Activated CD4-positive, alpha-beta T cell treated with anti-CD3 and anti-CD28 coated beads, Interleukin-2, amount 10 ng/mL, durations not matched to agents 7 days and 5 days (primary cell): ENCODE measurements at regions not wholly inside any gene's neighbourhood (a gene's known extent, or its start where the extent isn't known, plus 50 kb on each side); places are given as distances from the start of the nearest gene placed in this dataset.

ENCODE experiments used
- CTCF ChIA-PET: fragments of 350-600 bp; sonication (Branson Sonifier 250); formaldehyde crosslinking; loops from one replicate; lab custom pipeline; 2021; ENCODE audit warnings: antibody characterized with exemption; lab: Charles Lee
- POLR2A ChIA-PET: fragments of 350-600 bp; sonication (Branson Sonifier 250); formaldehyde crosslinking; loops from one replicate; lab custom pipeline; 2021; ENCODE audit warnings: antibody characterized with exemption; lab: Charles Lee
- DNase-seq: peaks from one replicate; pipeline ENCODE4 v3.0.0-alpha.2; 2020
- H3K27ac Mint-ChIP-seq: one replicate; pipeline ENCODE4 v1.8.0; 2021; ENCODE audit warnings: mild to moderate bottlenecking, moderate library complexity, mixed read lengths
- H3K27me3 Mint-ChIP-seq: one replicate; pipeline ENCODE4 v1.8.0; 2021; ENCODE audit warnings: mixed read lengths
- H3K36me3 Mint-ChIP-seq: one replicate; pipeline ENCODE4 v1.8.0; 2021; ENCODE audit warnings: low read depth, mixed read lengths
- H3K4me1 Mint-ChIP-seq: one replicate; pipeline ENCODE4 v1.8.0; 2021; ENCODE audit warnings: mixed read lengths
- H3K4me3 Mint-ChIP-seq: one replicate; pipeline ENCODE4 v1.8.0; 2021; ENCODE audit warnings: mild to moderate bottlenecking, moderate library complexity, mixed read lengths
- H3K9me3 Mint-ChIP-seq: one replicate; pipeline ENCODE4 v1.8.0; 2021; ENCODE audit warnings: mixed read lengths

- Mint-ChIP-seq H3K4me1 (no peaks in the 10 kb centered on the region), H3K27ac (no peak overlapping the region), H3K4me3 (no peak overlapping the region), H3K9me3 (peaks cover 17% of the 10 kb centered on the region), H3K27me3 (no peaks in the 10 kb centered on the region), H3K36me3 (peaks cover 4% of the 10 kb centered on the region)
- DNase-seq: no peak
- CTCF ChIA-PET: no interaction called here
- POLR2A ChIA-PET: no interaction called here
Measured at GRCh38 chr3:30544812-30545211, 61.6 kb upstream of the TGFBR2 start.

- Mint-ChIP-seq H3K36me3 (peaks cover 4% of the 10 kb centered on the region), H3K9me3 (peaks cover 21% of the 10 kb centered on the region), H3K4me1 (no peaks in the 10 kb centered on the region), H3K4me3 (no peak overlapping the region), H3K27me3 (no peaks in the 10 kb centered on the region), H3K27ac (no peak overlapping the region)
- DNase-seq: no peak
- ChIA-PET POLR2A (interaction anchor here (0.6 kb wide), 1 partner anchor 271 kb away, joined by 4 read pairs; no protein-coding TSS in a partner anchor), CTCF (interaction anchor here (2.0 kb wide), 1 partner anchor 147 kb away, joined by 4 read pairs; no protein-coding TSS in a partner anchor)
Measured at GRCh38 chr3:30546934-30547333, 59.5 kb upstream of the TGFBR2 start.

DNA sequence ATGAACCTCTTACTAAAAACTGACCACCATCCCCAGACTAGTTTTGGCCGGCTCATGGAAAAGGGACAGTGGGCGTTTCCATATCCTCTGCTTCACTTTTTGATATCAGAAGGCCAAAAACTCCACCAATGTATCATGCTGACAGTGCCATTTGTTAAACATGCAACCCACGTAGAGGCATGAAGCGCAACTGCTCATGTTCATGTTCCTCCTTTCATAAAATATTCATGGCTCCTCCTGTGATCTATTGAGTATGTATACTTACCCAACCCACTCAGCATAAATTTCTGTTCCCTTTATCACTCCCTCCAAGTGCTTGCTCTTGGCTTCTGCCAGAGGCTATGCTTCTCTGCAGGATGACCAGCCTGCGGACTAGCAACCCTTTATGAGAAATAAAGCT lies 58.7 kb upstream of the TGFBR2 start:
- DNase-seq: no peak
- POLR2A ChIA-PET: interaction anchor here (0.6 kb wide), 1 partner anchor 272 kb away, joined by 4 read pairs; no protein-coding TSS in a partner anchor
- CTCF ChIA-PET: interaction anchor here (0.7 to 2.0 kb wide), 2 partner anchors 146 to 948 kb away, joined by 3 to 4 read pairs; no protein-coding TSS in a partner anchor
- H3K4me1 Mint-ChIP-seq: no peaks in the 10 kb centered on the region
- no peak overlapping the region for H3K4me3 Mint-ChIP-seq
- peaks cover 4% of the 10 kb centered on the region for H3K36me3 Mint-ChIP-seq
- peaks cover 21% of the 10 kb centered on the region for H3K9me3 Mint-ChIP-seq
- no peaks in the 10 kb centered on the region for H3K27me3 Mint-ChIP-seq
- no peak overlapping the region for H3K27ac Mint-ChIP-seq

GRCh38 chr3:30548600-30548999 lies 57.8 kb upstream of the TGFBR2 start:
- Mint-ChIP-seq H3K27me3 (no peaks in the 10 kb centered on the region), H3K27ac (no peak overlapping the region), H3K9me3 (peaks cover 21% of the 10 kb centered on the region), H3K36me3 (peaks cover 4% of the 10 kb centered on the region), H3K4me1 (no peaks in the 10 kb centered on the region), H3K4me3 (no peak overlapping the region)
- peak; percentile 7 for DNase-seq
- ChIA-PET CTCF (interaction anchor here (0.6 to 2.0 kb wide), 2 partner anchors 145 to 318 kb away, joined by 3 to 4 read pairs; no protein-coding TSS in a partner anchor), POLR2A (no interaction called here)

GRCh38 chr3:30549600-30549999 lies 56.8 kb upstream of the TGFBR2 start:
- POLR2A ChIA-PET: no interaction called here
- Mint-ChIP-seq H3K27me3 (no peaks in the 10 kb centered on the region), H3K9me3 (peaks cover 21% of the 10 kb centered on the region), H3K27ac (no peak overlapping the region), H3K36me3 (peaks cover 4% of the 10 kb centered on the region), H3K4me3 (no peak overlapping the region), H3K4me1 (no peaks in the 10 kb centered on the region)
- DNase-seq: no peak
- CTCF ChIA-PET: no interaction called here

DNA sequence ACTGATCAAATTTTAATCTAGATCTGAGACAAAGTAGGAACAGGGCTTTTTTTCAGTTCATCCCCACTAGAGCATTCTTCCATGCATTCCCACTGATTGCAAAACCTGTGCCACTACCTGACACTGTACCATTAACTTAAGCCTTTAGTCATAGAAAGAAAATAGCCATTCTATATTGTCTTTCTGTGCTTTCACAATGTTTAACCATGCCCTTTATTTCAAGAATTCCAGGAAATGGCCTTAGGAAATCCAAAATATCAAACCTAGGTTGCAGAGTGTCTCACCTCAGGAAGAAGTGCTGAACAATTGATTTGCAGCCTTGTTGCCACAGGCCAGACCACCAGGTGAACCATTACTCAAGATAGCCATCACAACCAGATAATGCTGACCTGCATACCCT lies 56.2 kb upstream of the TGFBR2 start:
- no peak overlapping the region for H3K27ac Mint-ChIP-seq
- ChIA-PET CTCF (no interaction called here), POLR2A (no interaction called here)
- peaks cover 21% of the 10 kb centered on the region for H3K9me3 Mint-ChIP-seq
- no peaks in the 10 kb centered on the region for H3K27me3 Mint-ChIP-seq
- H3K4me1 Mint-ChIP-seq: no peaks in the 10 kb centered on the region
- H3K36me3 Mint-ChIP-seq: peaks cover 4% of the 10 kb centered on the region
- no peak overlapping the region for H3K4me3 Mint-ChIP-seq
- no peak for DNase-seq

DNA sequence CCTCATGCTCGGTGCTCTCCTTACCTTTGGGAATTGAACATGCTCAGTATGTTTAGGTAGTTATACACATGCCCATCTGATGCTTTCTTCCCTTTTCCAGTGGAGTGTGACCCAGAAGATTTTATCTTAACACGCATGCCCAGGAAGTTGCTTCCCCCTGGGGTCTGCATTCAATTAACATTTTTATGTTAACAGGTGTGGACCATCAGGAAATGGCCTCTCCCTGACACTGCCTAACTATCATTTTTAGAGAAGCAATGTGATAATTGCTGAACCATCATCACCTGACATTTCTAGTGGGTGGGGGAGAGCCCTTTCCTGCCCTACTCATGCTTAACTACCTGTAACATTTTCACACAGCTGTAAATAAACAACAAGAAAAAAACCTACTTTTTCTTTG lies 55.1 kb upstream of the TGFBR2 start:
- CTCF ChIA-PET: no interaction called here

DNA sequence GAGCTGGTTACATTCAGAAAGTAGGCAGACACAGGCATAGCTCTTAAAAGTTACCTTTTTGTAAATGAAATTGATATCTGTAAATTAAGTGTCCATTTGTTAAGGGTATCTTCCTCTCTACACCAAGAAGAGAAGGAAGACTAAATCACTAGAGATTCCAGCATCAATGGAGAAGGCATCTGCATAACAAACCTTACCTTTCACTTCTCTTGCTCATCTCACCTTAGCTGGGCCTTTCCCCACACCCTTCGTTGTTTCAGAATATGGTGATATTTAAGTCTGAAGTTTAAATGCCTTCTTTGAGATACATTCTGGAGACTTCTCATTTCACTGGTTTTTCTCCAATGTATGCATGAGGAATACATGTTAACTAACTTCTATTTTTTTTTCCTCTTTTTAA lies 54.5 kb upstream of the TGFBR2 start:
- Mint-ChIP-seq H3K36me3 (peaks cover 4% of the 10 kb centered on the region), H3K27ac (no peak overlapping the region), H3K9me3 (peaks cover 21% of the 10 kb centered on the region), H3K4me1 (no peaks in the 10 kb centered on the region), H3K27me3 (no peaks in the 10 kb centered on the region), H3K4me3 (no peak overlapping the region)
- ChIA-PET POLR2A (no interaction called here), CTCF (interaction anchor here (1.0 to 2.3 kb wide), 2 partner anchors 26 to 227 kb away, joined by 4 to 5 read pairs; no protein-coding TSS in a partner anchor)
- DNase-seq: no peak

More for the DNA sequence above, 55.1 kb upstream of the TGFBR2 start:
- POLR2A ChIA-PET: no interaction called here
- peaks cover 21% of the 10 kb centered on the region for H3K9me3 Mint-ChIP-seq
- no peaks in the 10 kb centered on the region for H3K4me1 Mint-ChIP-seq
- H3K27me3 Mint-ChIP-seq: no peaks in the 10 kb centered on the region
- DNase-seq: no peak
- H3K36me3 Mint-ChIP-seq: peaks cover 4% of the 10 kb centered on the region
- H3K27ac Mint-ChIP-seq: no peak overlapping the region
- H3K4me3 Mint-ChIP-seq: no peak overlapping the region

- Mint-ChIP-seq H3K4me3 (no peak overlapping the region), H3K9me3 (peaks cover 8% of the 10 kb centered on the region), H3K27ac (no peak overlapping the region), H3K27me3 (no peaks in the 10 kb centered on the region), H3K4me1 (no peaks in the 10 kb centered on the region), H3K36me3 (no peaks in the 10 kb centered on the region)
- DNase-seq: no peak
- ChIA-PET POLR2A (interaction anchor here (0.6 kb wide), 1 partner anchor 539 kb away, joined by 3 read pairs; no protein-coding TSS in a partner anchor), CTCF (interaction anchor here (0.7 to 2.3 kb wide), 3 partner anchors 228 to 601 kb away, joined by 3 to 5 read pairs (median 3); no protein-coding TSS in a partner anchor)
Measured at GRCh38 chr3:30553641-30554316, 52.6 kb upstream of the TGFBR2 start.

GRCh38 chr3:30554317-30554690 lies 52.1 kb upstream of the TGFBR2 start:
- Mint-ChIP-seq H3K27me3 (no peaks in the 10 kb centered on the region), H3K27ac (no peak overlapping the region), H3K4me1 (no peaks in the 10 kb centered on the region), H3K36me3 (no peaks in the 10 kb centered on the region), H3K9me3 (peaks cover 4% of the 10 kb centered on the region), H3K4me3 (no peak overlapping the region)
- DNase-seq: no peak
- CTCF ChIA-PET: no interaction called here
- POLR2A ChIA-PET: interaction anchor here (0.6 kb wide), 1 partner anchor 540 kb away, joined by 3 read pairs; no protein-coding TSS in a partner anchor

- no peaks in the 10 kb centered on the region for H3K4me1 Mint-ChIP-seq
- no peak overlapping the region for H3K27ac Mint-ChIP-seq
- no peaks in the 10 kb centered on the region for H3K27me3 Mint-ChIP-seq
- DNase-seq: no peak
- peaks cover 3% of the 10 kb centered on the region for H3K9me3 Mint-ChIP-seq
- H3K36me3 Mint-ChIP-seq: no peaks in the 10 kb centered on the region
- ChIA-PET CTCF (no interaction called here), POLR2A (no interaction called here)
- H3K4me3 Mint-ChIP-seq: no peak overlapping the region
Measured at GRCh38 chr3:30555968-30556367, 50.4 kb upstream of the TGFBR2 start.
